HEK293 (cell line): ENCODE measurements at regions not wholly inside any gene's neighbourhood (a gene's known extent, or its start where the extent isn't known, plus 50 kb on each side); places are given as distances from the start of the nearest gene placed in this dataset.

Source experiments
- CTCF ChIA-PET: fragments of 350-600 bp; formaldehyde crosslinking; extraction: SDS; loops from one replicate; lab custom pipeline; 2021; ENCODE audit warnings: antibody characterized with exemption; lab: Yijun Ruan, JAX
- POLR2A ChIA-PET: fragments of 300-600 bp; formaldehyde crosslinking; extraction: SDS; loops from one replicate; lab custom pipeline; 2020; ENCODE audit warnings: antibody characterized with exemption, inconsistent platforms; lab: Yijun Ruan, JAX
- H3K27ac ChIP-seq: fragments of 200-500 bp; sonication (Bioruptor generic); 2 replicates; pipeline ENCODE4 v1.5.1; 2014; ENCODE audit warnings: low read depth, low read length, control low read depth, inconsistent platforms; ENCODE audit errors: extremely low read depth
- H3K36me3 ChIP-seq, 2 experiments: fragments of 200-500 bp in 1 of 2; sonication (Bioruptor generic) in 1 of 2; 1 replicate in 1 of 2; 2 replicates in 1 of 2; pipeline ENCODE4 v1.5.1; 2014 to 2017; ENCODE audit warnings: inconsistent platforms in 2 of 2, low read length in 2 of 2; ENCODE audit not compliant: control insufficient read depth in 2 of 2, insufficient read depth in 1 of 2
- H3K4me1 ChIP-seq: fragments of 200-500 bp; sonication (Bioruptor generic); 2 replicates; pipeline ENCODE4 v1.5.1; 2014; ENCODE audit warnings: mild to moderate bottlenecking, low read length, inconsistent platforms; ENCODE audit not compliant: control insufficient read depth, insufficient read depth
- H3K4me3 ChIP-seq: 2 replicates; pipeline ENCODE4 v1.5.1; 2011; ENCODE audit warnings: low read depth, mild to moderate bottlenecking, control low read depth, low read length, moderate library complexity
- H3K9me3 ChIP-seq: fragments of 200-500 bp; sonication (Bioruptor generic); 2 replicates; pipeline ENCODE4 v1.5.1; 2014; ENCODE audit warnings: low read depth, low read length, inconsistent platforms; ENCODE audit not compliant: control insufficient read depth, insufficient read depth
- EGR2 ChIP-seq: fragments of 450-650 bp; formaldehyde crosslinking; IDR thresholded peaks from 2 replicates; pipeline ENCODE4 v1.5.1; 2016; ENCODE audit warnings: low read depth, missing biosample characterization, missing genetic modification characterization
- IKZF3 ChIP-seq: fragments of 450-650 bp; IDR thresholded peaks from 2 replicates; pipeline ENCODE4 v1.5.0; 2018; ENCODE audit warnings: missing biosample characterization, mild to moderate bottlenecking, missing genetic modification characterization, moderate library complexity
- KLF10 ChIP-seq: fragments of 450-650 bp; IDR thresholded peaks from 2 replicates; pipeline ENCODE4 v1.5.1; 2018; ENCODE audit warnings: missing biosample characterization, mild to moderate bottlenecking, missing genetic modification characterization
- PRDM1 ChIP-seq: fragments of 450-650 bp; formaldehyde crosslinking; IDR thresholded peaks from 2 replicates; pipeline ENCODE4; 2016; ENCODE audit warnings: missing biosample characterization, missing genetic modification characterization
- YY2 ChIP-seq: fragments of 450-650 bp; formaldehyde crosslinking; IDR thresholded peaks from 2 replicates; pipeline ENCODE4 v1.5.1; 2016; ENCODE audit warnings: missing biosample characterization, missing genetic modification characterization
- ZBTB48 ChIP-seq: fragments of 450-650 bp; formaldehyde crosslinking; IDR thresholded peaks from 2 replicates; pipeline ENCODE4 v1.5.1; 2016; ENCODE audit warnings: missing biosample characterization, missing genetic modification characterization
- ZNF19 ChIP-seq: fragments of 450-650 bp; formaldehyde crosslinking; IDR thresholded peaks from 2 replicates; pipeline ENCODE4; 2016; ENCODE audit warnings: missing biosample characterization, missing genetic modification characterization, low read depth
- ZNF202 ChIP-seq: fragments of 450-650 bp; formaldehyde crosslinking; IDR thresholded peaks from 2 replicates; pipeline ENCODE4 v1.5.1; 2016; ENCODE audit warnings: missing biosample characterization, missing genetic modification characterization, borderline replicate concordance
- ZNF214 ChIP-seq: fragments of 450-650 bp; formaldehyde crosslinking; IDR thresholded peaks from 2 replicates; pipeline ENCODE4 v1.5.1; 2017; ENCODE audit warnings: missing biosample characterization, mild to moderate bottlenecking, missing genetic modification characterization, borderline replicate concordance
- ZNF292 ChIP-seq: fragments of 450-650 bp; formaldehyde crosslinking; IDR thresholded peaks from 2 replicates; pipeline ENCODE4 v1.5.1; 2016; ENCODE audit warnings: low read depth, missing biosample characterization, missing genetic modification characterization, borderline replicate concordance
- ZNF302 ChIP-seq: fragments of 450-650 bp; formaldehyde crosslinking; IDR thresholded peaks from 2 replicates; pipeline ENCODE4 v1.5.1; 2016; ENCODE audit warnings: missing biosample characterization, missing genetic modification characterization, low read depth
- ZNF311 ChIP-seq: fragments of 450-650 bp; formaldehyde crosslinking; IDR thresholded peaks from 2 replicates; pipeline ENCODE4 v1.5.1; 2017; ENCODE audit warnings: missing biosample characterization, missing genetic modification characterization, borderline replicate concordance
- ZNF335 ChIP-seq: fragments of 450-650 bp; formaldehyde crosslinking; conservative IDR thresholded peaks from 2 replicates; pipeline ENCODE4 v1.5.1; 2016; ENCODE audit warnings: missing biosample characterization, missing genetic modification characterization
- ZNF37A ChIP-seq: fragments of 450-650 bp; IDR thresholded peaks from 2 replicates; pipeline ENCODE4 v1.5.1; 2018; ENCODE audit warnings: missing biosample characterization, missing genetic modification characterization
- ZNF391 ChIP-seq: fragments of 450-650 bp; formaldehyde crosslinking; IDR thresholded peaks from 2 replicates; pipeline ENCODE4 v1.5.1; 2016; ENCODE audit warnings: low read depth, missing biosample characterization, missing genetic modification characterization, borderline replicate concordance
- ZNF423 ChIP-seq: fragments of 450-650 bp; formaldehyde crosslinking; IDR thresholded peaks from 2 replicates; pipeline ENCODE4 v1.5.1; 2016; ENCODE audit warnings: missing biosample characterization, missing genetic modification characterization
- ZNF521 ChIP-seq: fragments of 450-650 bp; formaldehyde crosslinking; IDR thresholded peaks from 2 replicates; pipeline ENCODE4 v1.5.1; 2017; ENCODE audit warnings: missing biosample characterization, mild to moderate bottlenecking, missing genetic modification characterization
- ZNF544 ChIP-seq: fragments of 450-650 bp; formaldehyde crosslinking; IDR thresholded peaks from 2 replicates; pipeline ENCODE4 v1.5.0; 2017; ENCODE audit warnings: missing biosample characterization, missing genetic modification characterization
- ZNF658 ChIP-seq: fragments of 450-650 bp; formaldehyde crosslinking; IDR thresholded peaks from 2 replicates; pipeline ENCODE4; 2016; ENCODE audit warnings: missing biosample characterization, missing genetic modification characterization
- ZNF660 ChIP-seq: fragments of 450-650 bp; IDR thresholded peaks from 2 replicates; pipeline ENCODE4 v1.5.1; 2018; ENCODE audit warnings: missing biosample characterization, mild to moderate bottlenecking, missing genetic modification characterization
- ZNF707 ChIP-seq: fragments of 450-650 bp; formaldehyde crosslinking; IDR thresholded peaks from 2 replicates; pipeline ENCODE4 v1.5.1; 2016; ENCODE audit warnings: missing biosample characterization, missing genetic modification characterization
- TF ChIP-seq, protein P1 (sequence below): fragments of 450-650 bp; formaldehyde crosslinking; IDR thresholded peaks from 2 replicates; pipeline ENCODE4 v1.5.1; 2016; ENCODE audit warnings: missing biosample characterization, missing genetic modification characterization
- TF ChIP-seq, protein P2 (sequence below): fragments of 450-650 bp; IDR thresholded peaks from 2 replicates; pipeline ENCODE4 v1.5.1; 2018; ENCODE audit warnings: missing biosample characterization, missing genetic modification characterization

DNA sequence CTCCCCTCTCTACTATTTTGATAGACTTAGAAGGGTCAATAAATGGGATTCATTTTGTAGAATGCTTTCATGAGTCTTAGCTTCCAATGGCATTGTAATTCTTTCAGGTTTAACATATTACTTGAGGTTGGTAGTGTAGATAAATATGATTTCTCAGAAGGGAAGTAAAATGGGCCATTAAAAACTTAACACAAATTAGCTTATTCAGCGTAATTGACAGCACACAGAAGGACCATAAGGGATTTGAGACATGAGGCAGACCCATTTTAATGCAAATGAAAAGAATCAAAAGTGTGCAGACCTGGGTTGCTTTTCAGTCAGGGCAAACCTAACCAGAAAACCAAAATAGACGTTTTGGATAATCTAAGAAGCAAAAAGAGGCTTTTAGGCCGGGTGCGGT is 156.6 kb upstream of the CNTNAP2 start (continued):
- TF ChIP-seq, protein P1, sequence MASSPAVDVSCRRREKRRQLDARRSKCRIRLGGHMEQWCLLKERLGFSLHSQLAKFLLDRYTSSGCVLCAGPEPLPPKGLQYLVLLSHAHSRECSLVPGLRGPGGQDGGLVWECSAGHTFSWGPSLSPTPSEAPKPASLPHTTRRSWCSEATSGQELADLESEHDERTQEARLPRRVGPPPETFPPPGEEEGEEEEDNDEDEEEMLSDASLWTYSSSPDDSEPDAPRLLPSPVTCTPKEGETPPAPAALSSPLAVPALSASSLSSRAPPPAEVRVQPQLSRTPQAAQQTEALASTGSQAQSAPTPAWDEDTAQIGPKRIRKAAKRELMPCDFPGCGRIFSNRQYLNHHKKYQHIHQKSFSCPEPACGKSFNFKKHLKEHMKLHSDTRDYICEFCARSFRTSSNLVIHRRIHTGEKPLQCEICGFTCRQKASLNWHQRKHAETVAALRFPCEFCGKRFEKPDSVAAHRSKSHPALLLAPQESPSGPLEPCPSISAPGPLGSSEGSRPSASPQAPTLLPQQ = no peak
- TF ChIP-seq ZNF37A (tag by site-specific recombination) (no peak), ZNF335 (tag by site-specific recombination) (no peak), ZNF19 (tag by site-specific recombination) (no peak)

DNA sequence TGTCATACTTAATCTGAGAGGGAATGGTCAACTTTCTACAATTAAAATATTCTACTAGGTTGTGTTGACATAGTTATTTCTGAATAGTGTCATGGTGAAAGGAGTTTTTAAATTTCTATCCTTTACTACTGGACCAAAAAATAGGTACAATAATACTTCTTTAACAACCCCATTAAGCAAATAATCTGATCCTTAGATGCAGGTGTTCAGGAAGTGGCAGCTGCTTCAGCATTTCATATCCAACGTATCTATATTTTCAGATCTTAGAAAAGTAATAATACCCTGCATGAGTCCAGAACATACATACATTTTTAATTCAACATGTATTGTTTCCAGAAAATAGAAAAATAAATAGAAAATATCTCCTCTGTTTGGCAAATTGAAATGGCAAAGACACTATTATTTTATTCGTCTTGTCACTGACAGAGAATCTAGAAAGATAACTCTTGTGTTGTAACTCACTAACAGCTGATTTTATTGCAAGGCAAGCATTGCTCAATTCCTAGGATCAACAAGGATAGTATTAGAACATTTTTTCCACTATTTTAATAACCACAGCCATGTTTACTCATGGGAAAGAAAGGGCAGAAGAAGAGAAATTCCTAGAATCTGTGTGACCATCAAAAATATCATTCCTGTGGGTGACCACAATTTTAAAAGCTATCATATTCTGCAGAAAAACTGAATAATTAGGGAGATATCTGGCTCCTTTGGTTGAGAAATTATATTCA is 159.3 kb upstream of the CNTNAP2 start:
- no peak overlapping the region for H3K4me3 ChIP-seq
- ChIA-PET POLR2A (no interaction called here), CTCF (no interaction called here)
- H3K27ac ChIP-seq = no peak overlapping the region
- no peaks in the 10 kb centered on the region for H3K36me3 ChIP-seq
- no peaks in the 10 kb centered on the region for H3K9me3 ChIP-seq
- no peak for TF ChIP-seq ZNF658 (tag by site-specific recombination)
- TF ChIP-seq ZNF423 = no peak
- TF ChIP-seq YY2 (tag by site-specific recombination) = no peak
- no peaks in the 10 kb centered on the region for H3K4me1 ChIP-seq

DNA sequence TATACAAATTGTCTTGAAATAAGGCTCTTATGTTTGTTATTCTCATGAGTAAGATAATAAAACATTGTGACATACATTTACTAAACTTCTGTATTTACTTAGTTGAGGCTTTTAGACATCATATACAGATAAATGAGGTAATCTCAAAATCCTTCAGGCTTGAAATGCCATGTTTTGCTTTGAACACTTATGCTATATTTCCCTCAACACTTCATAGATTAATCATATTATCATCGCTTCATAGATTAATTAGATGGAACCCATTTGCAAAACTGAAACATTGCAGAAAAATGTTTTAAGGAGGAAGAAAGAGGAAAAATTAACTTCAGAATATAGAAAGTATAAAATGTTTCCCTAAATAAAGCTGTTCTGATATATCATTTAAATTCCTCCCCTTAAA is 165.0 kb upstream of the CNTNAP2 start:
- TF ChIP-seq ZNF391 (no peak), ZNF302 (tag by site-specific recombination) (no peak), EGR2 (tag by site-specific recombination) (no peak), ZNF707 (tag by site-specific recombination) (no peak), ZNF292 (no peak), ZNF202 (tag by site-specific recombination) (no peak)
- TF ChIP-seq, protein P2, sequence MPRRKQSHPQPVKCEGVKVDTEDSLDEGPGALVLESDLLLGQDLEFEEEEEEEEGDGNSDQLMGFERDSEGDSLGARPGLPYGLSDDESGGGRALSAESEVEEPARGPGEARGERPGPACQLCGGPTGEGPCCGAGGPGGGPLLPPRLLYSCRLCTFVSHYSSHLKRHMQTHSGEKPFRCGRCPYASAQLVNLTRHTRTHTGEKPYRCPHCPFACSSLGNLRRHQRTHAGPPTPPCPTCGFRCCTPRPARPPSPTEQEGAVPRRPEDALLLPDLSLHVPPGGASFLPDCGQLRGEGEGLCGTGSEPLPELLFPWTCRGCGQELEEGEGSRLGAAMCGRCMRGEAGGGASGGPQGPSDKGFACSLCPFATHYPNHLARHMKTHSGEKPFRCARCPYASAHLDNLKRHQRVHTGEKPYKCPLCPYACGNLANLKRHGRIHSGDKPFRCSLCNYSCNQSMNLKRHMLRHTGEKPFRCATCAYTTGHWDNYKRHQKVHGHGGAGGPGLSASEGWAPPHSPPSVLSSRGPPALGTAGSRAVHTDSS = no peak
- Histone ChIP-seq H3K9me3 (no peaks in the 10 kb centered on the region), H3K36me3 (no peaks in the 10 kb centered on the region), H3K4me1 (no peaks in the 10 kb centered on the region), H3K4me3 (no peak overlapping the region), H3K27ac (no peak overlapping the region)
- POLR2A ChIA-PET = no interaction called here
- CTCF ChIA-PET = no interaction called here

DNA sequence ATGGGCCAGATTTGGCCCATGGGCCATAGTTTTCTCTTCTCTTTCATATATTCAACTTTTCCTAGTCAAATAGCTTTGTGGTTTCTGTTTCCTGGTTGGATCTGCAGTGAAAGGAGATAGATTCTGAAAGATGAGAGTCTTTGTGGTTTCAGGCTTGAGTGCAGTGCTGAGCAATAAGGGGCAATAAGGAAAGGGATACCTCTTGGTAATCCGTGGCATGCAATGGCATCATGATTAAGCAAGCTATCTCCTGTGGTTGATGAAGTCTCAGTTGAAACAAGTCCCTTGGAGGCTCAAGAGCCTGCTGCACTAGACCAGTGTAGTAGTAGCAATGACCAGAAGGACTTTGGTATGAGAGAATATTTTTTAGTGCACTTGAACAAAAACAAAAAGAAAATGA is 187.7 kb upstream of the CNTNAP2 start:
- Histone ChIP-seq H3K27ac (no peak overlapping the region), H3K36me3 (no peaks in the 10 kb centered on the region), H3K9me3 (no peaks in the 10 kb centered on the region), H3K4me1 (no peaks in the 10 kb centered on the region), H3K4me3 (no peak overlapping the region)
- CTCF ChIA-PET = no interaction called here
- TF ChIP-seq ZNF544 (no peak), ZNF311 (tag by site-specific recombination) (no peak), ZNF521 (no peak), KLF10 (tag by site-specific recombination) (no peak), IKZF3 (tag by site-specific recombination) (no peak), ZNF214 (tag by site-specific recombination) (no peak), ZNF660 (tag by site-specific recombination) (no peak), PRDM1 (no peak), ZBTB48 (no peak)
- POLR2A ChIA-PET = no interaction called here
